Transverse colon (tissue), 3 donors: ENCODE measurements at regions not wholly inside any gene's neighbourhood (a gene's known extent, or its start where the extent isn't known, plus 50 kb on each side); places are given as distances from the start of the nearest gene placed in this dataset.

Experiments
- CTCF ChIP-seq, 5 experiments: fragments of 200-600 bp in 3 of 5; fragments of 450-650 bp in 2 of 5; sonication (generic) in 3 of 5; IDR thresholded peaks; 1 replicate in 2 of 5; 2 replicates in 3 of 5; pipeline ENCODE4 v1.5.1; 2016 to 2017; ENCODE audit warnings: antibody characterized with exemption in 5 of 5, inconsistent platforms in 3 of 5, mild to moderate bottlenecking in 2 of 5, moderate library complexity in 1 of 5
- POLR2A ChIP-seq: fragments of 450-650 bp; IDR thresholded peaks from one replicate; pipeline ENCODE4 v1.6.1; 2016; ENCODE audit warnings: antibody characterized with exemption, mild to moderate bottlenecking, moderate library complexity

GRCh38 chr3:31105011-31105410 is 210.6 kb upstream of the GADL1 start:
- no peak for TF ChIP-seq CTCF (IDR thresholded peaks at IDR 0.05)
- no peak for TF ChIP-seq POLR2A
